Gastrocnemius medialis (tissue), 4 donors: ENCODE measurements at regions not wholly inside any gene's neighbourhood (a gene's known extent, or its start where the extent isn't known, plus 50 kb on each side); places are given as distances from the start of the nearest gene placed in this dataset.

ENCODE experiments used
- POLR2A ChIP-seq, 2 donors: fragments of 450-650 bp; IDR thresholded peaks; one replicate each; pipeline ENCODE4 v1.6.1; 2017; ENCODE audit warnings: antibody characterized with exemption in 2 of 2, mild to moderate bottlenecking in 2 of 2, moderate library complexity in 2 of 2
- TF ChIP-seq, protein P1 (sequence below), 5 experiments: fragments of 450-650 bp in 3 of 5; fragments of 200-600 bp in 2 of 5; sonication (generic) in 2 of 5; IDR thresholded peaks in 4 of 5; conservative IDR thresholded peaks in 1 of 5; 1 replicate in 4 of 5; 2 replicates in 1 of 5; pipeline ENCODE4 v1.5.1; 2016 to 2019; ENCODE audit warnings: antibody characterized with exemption in 5 of 5, mild to moderate bottlenecking in 3 of 5, moderate library complexity in 3 of 5

DNA sequence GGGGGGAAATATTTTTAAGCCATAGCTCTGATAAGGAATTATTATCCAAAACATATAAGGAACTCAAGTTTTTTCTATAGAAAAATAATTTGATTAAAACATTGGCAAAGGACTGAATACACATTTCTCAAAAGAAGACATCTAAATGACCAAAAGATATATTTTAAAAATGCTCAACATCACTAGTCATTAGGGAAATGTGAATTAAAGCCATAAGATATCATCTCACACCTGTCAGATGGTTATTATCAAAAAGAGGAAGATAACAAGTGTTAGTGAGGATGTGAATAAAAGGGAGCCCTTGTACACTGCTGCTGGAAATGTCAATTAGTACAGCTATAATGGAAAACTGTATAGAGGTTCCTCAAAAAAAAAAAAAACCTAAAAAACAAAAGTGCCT lies 425.0 kb downstream of the DYNC2H1 start:
- TF ChIP-seq POLR2A (IDR thresholded peaks at IDR 0.05) = no peak
- TF ChIP-seq, protein P1, sequence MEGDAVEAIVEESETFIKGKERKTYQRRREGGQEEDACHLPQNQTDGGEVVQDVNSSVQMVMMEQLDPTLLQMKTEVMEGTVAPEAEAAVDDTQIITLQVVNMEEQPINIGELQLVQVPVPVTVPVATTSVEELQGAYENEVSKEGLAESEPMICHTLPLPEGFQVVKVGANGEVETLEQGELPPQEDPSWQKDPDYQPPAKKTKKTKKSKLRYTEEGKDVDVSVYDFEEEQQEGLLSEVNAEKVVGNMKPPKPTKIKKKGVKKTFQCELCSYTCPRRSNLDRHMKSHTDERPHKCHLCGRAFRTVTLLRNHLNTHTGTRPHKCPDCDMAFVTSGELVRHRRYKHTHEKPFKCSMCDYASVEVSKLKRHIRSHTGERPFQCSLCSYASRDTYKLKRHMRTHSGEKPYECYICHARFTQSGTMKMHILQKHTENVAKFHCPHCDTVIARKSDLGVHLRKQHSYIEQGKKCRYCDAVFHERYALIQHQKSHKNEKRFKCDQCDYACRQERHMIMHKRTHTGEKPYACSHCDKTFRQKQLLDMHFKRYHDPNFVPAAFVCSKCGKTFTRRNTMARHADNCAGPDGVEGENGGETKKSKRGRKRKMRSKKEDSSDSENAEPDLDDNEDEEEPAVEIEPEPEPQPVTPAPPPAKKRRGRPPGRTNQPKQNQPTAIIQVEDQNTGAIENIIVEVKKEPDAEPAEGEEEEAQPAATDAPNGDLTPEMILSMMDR (IDR thresholded peaks at IDR 0.05 in 4 of 5, conservative IDR thresholded peaks at IDR 0.05 in 1 of 5) = no peak
